ENCODE measurements at regions not wholly inside any gene's neighbourhood (a gene's known extent, or its start where the extent isn't known, plus 50 kb on each side); places are given as distances from the start of the nearest gene placed in this dataset.

GRCh38 chr20:7772371-7772770 is 167.9 kb downstream of the HAO1 start:
- Histone ChIP-seq H3K27ac (no peak overlapping the region), H3K4me3 (no peak overlapping the region), H3K9me3 (peaks cover 0 to 11% (median 0%) of the 10 kb centered on the region in 4 donors), H3K4me1 (no peaks in the 10 kb centered on the region), H3K36me3 (no peaks in the 10 kb centered on the region), H3K27me3 (no peaks in the 10 kb centered on the region)
- DNase-seq (ENCODE audit: low spot score in 2 of 2): no peak
- TF ChIP-seq POLR2A (IDR thresholded peaks at IDR 0.05): no peak
- no peak for TF ChIP-seq EP300 (IDR thresholded peaks at IDR 0.05)
- no peak for TF ChIP-seq CTCF (IDR thresholded peaks at IDR 0.05)
- 75 to 85% methylated on average over 2 of the region's 2 CpGs for WGBS, 2 donors

- H3K4me1 ChIP-seq: no peaks in the 10 kb centered on the region
- H3K4me3 ChIP-seq: no peak overlapping the region
- WGBS, 2 donors: 43 to 48% methylated on average over 2 of the region's 2 CpGs
- peaks cover 0 to 11% (median 0%) of the 10 kb centered on the region in 4 donors for H3K9me3 ChIP-seq
- TF ChIP-seq CTCF (IDR thresholded peaks at IDR 0.05) (no peak), EP300 (IDR thresholded peaks at IDR 0.05) (no peak), POLR2A (IDR thresholded peaks at IDR 0.05) (no peak)
- H3K36me3 ChIP-seq: no peaks in the 10 kb centered on the region
- H3K27ac ChIP-seq: no peak overlapping the region
- no peak for DNase-seq (ENCODE audit: low spot score in 2 of 2)
- H3K27me3 ChIP-seq: no peaks in the 10 kb centered on the region
Measured at GRCh38 chr20:7773511-7773910, 166.7 kb downstream of the HAO1 start.

GRCh38 chr20:7775072-7775471 is 165.2 kb downstream of the HAO1 start:
- peaks cover 0 to 11% (median 0%) of the 10 kb centered on the region in 4 donors for H3K9me3 ChIP-seq
- no peak for TF ChIP-seq EP300 (IDR thresholded peaks at IDR 0.05)
- TF ChIP-seq CTCF (IDR thresholded peaks at IDR 0.05): no peak
- TF ChIP-seq POLR2A (IDR thresholded peaks at IDR 0.05): no peak
- H3K27me3 ChIP-seq: no peaks in the 10 kb centered on the region
- no peak overlapping the region for H3K4me3 ChIP-seq
- no peak overlapping the region for H3K27ac ChIP-seq
- 20 to 38% methylated on average over 2 of the region's 2 CpGs for WGBS, 2 donors
- no peak for DNase-seq (ENCODE audit: low spot score in 2 of 2)
- H3K4me1 ChIP-seq: no peaks in the 10 kb centered on the region
- no peaks in the 10 kb centered on the region for H3K36me3 ChIP-seq

DNA sequence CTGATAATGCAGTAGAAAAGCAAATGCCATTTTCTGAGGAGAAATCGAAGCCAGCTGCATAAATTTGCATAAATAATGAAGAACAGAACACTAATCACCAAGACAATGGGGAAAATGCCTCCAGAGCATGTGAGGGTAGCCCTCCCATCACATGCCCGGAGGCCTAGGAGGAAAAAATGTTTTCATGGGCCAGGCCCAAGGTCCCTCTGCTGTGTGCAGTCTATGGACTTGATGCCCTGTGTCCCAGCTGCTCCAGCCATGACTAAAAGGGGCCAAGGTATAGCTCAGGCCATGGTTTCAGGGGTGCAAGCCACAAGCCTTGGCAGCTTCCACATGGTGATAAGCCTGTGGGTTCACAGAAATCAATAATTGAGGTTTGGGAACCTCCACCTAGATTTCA is 164.1 kb downstream of the HAO1 start:
- no peaks in the 10 kb centered on the region for H3K36me3 ChIP-seq
- peaks cover 0 to 11% (median 0%) of the 10 kb centered on the region in 4 donors for H3K9me3 ChIP-seq
- TF ChIP-seq CTCF (IDR thresholded peaks at IDR 0.05) (no peak), POLR2A (IDR thresholded peaks at IDR 0.05) (no peak), EP300 (IDR thresholded peaks at IDR 0.05) (no peak)
- no peak overlapping the region for H3K27ac ChIP-seq
- H3K27me3 ChIP-seq: no peaks in the 10 kb centered on the region
- no peak for DNase-seq (ENCODE audit: low spot score in 2 of 2)
- 72 to 79% methylated on average over 2 of the region's 2 CpGs for whole genome bisulfite sequencing, 2 donors
- no peaks in the 10 kb centered on the region for H3K4me1 ChIP-seq
- H3K4me3 ChIP-seq: no peak overlapping the region

GRCh38 chr20:7790189-7790588 is 150.1 kb downstream of the HAO1 start:
- Histone ChIP-seq H3K27me3 (no peaks in the 10 kb centered on the region), H3K9me3 (no peaks in the 10 kb centered on the region), H3K4me3 (no peak overlapping the region), H3K4me1 (no peaks in the 10 kb centered on the region), H3K36me3 (no peaks in the 10 kb centered on the region), H3K27ac (no peak overlapping the region)
- WGBS, 2 donors: 83 to 86% methylated on average over 2 of the region's 2 CpGs
- no peak for DNase-seq (ENCODE audit: low spot score in 2 of 2)
- TF ChIP-seq CTCF (IDR thresholded peaks at IDR 0.05): no peak
- TF ChIP-seq EP300 (IDR thresholded peaks at IDR 0.05): no peak

All from tibial nerve (tissue), 4 donors.